A549 (cell line): ENCODE measurements at regions not wholly inside any gene's neighbourhood (a gene's known extent, or its start where the extent isn't known, plus 50 kb on each side); places are given as distances from the start of the nearest gene placed in this dataset.

Source experiments
- ATAC-seq, 2 experiments: fragments of 200-7000 bp in 1 of 2; fragments of >200 bp in 1 of 2; cut with Nextera tagmentation in 1 of 2; cut with Tn5 transposase in 1 of 2; 3 replicates each; pipeline versions ENCODE4 v1.8.0 to v1.9.1; 2018 to 2020; ENCODE audit warnings: mild to moderate bottlenecking in 1 of 2, moderate library complexity in 1 of 2
- CTCF ChIA-PET: fragments of 300-600 bp; sonication (Branson Sonifier 250); formaldehyde crosslinking; extraction: SDS; loops from one replicate; lab custom pipeline; 2021; ENCODE audit warnings: antibody characterized with exemption, inconsistent platforms; lab: Yijun Ruan, JAX
- POLR2A ChIA-PET: fragments of 350-600 bp; formaldehyde crosslinking; extraction: SDS; loops from one replicate; lab custom pipeline; 2021; ENCODE audit warnings: antibody characterized with exemption, inconsistent platforms; lab: Yijun Ruan, JAX
- DNase-seq, 2 experiments: peaks; one replicate each; pipeline versions ENCODE4 v3.0.0 to v3.0.0-alpha.2; 2011 to 2016; ENCODE audit warnings: low read depth in 1 of 2, low spot score in 1 of 2
- FAIRE-seq: peaks from 2 replicates; lab custom pipeline; 2011; peaks lifted over from hg19 to GRCh38; lab: Jason Lieb, UNC
- H3K27ac ChIP-seq, 2 experiments: fragments of >200 bp; sonication (Bioruptor Twin); formaldehyde crosslinking; 3 replicates each; pipeline ENCODE4 v1.5.1; 2016 to 2017
- H3K4me1 ChIP-seq: fragments of >200 bp; sonication (Bioruptor Twin); formaldehyde crosslinking; 3 replicates; pipeline ENCODE4 v1.6.1; 2016
- H3K4me2 ChIP-seq: fragments of >200 bp; sonication (Bioruptor Twin); formaldehyde crosslinking; 3 replicates; pipeline ENCODE4 v1.6.1; 2016
- H3K4me3 ChIP-seq: fragments of >200 bp; sonication (Bioruptor Twin); formaldehyde crosslinking; 3 replicates; pipeline ENCODE4 v1.5.1; 2016
- H3K9me3 ChIP-seq: fragments of >200 bp; sonication (Bioruptor Twin); formaldehyde crosslinking; 3 replicates; pipeline ENCODE4 v1.6.1; 2016
- BCL3 ChIP-seq: fragments of >200 bp; sonication (Bioruptor Twin); formaldehyde crosslinking; IDR thresholded peaks from 3 replicates; pipeline ENCODE4 v1.6.1; 2016
- CHD4 ChIP-seq: fragments of 200-600 bp; sonication (generic); IDR thresholded peaks from 2 replicates; pipeline ENCODE4 v1.6.1; 2016; ENCODE audit warnings: antibody characterized with exemption, mild to moderate bottlenecking, borderline replicate concordance
- CTCF ChIP-seq: fragments of >200 bp; sonication (Bioruptor Twin); formaldehyde crosslinking; IDR thresholded peaks from 3 replicates; pipeline ENCODE4 v1.5.1; 2016
- E2F6 ChIP-seq: IDR thresholded peaks from 2 replicates; pipeline ENCODE4 v1.6.1; 2012; ENCODE audit warnings: low read depth, borderline replicate concordance
- EHF ChIP-seq: fragments of 250-450 bp; sonication (Bioruptor Pico); IDR thresholded peaks from 2 replicates; pipeline ENCODE4 v1.5.0; 2020; ENCODE audit warnings: mild to moderate bottlenecking
- EHMT2 ChIP-seq: fragments of 200-600 bp; sonication (generic); IDR thresholded peaks from 2 replicates; pipeline ENCODE4 v1.6.1; 2016; ENCODE audit warnings: antibody characterized with exemption, low read depth, mild to moderate bottlenecking, moderate library complexity
- EP300 ChIP-seq, 2 experiments: fragments of >200 bp; sonication (Bioruptor Twin); formaldehyde crosslinking; IDR thresholded peaks; 2 replicates in 1 of 2; 3 replicates in 1 of 2; pipeline ENCODE4 v1.6.1; 2016 to 2017
- FOSB ChIP-seq: fragments of 250-450 bp; sonication (Bioruptor Pico); IDR thresholded peaks from 2 replicates; pipeline ENCODE4 v1.5.0; 2020; ENCODE audit warnings: mild to moderate bottlenecking, moderate library complexity
- FOXS1 ChIP-seq: fragments of 250-450 bp; sonication (Bioruptor Pico); IDR thresholded peaks from 2 replicates; pipeline ENCODE4 v1.5.0; 2020; ENCODE audit warnings: mild to moderate bottlenecking, moderate library complexity
- HDAC2 ChIP-seq: fragments of 200-600 bp; sonication (generic); IDR thresholded peaks from 2 replicates; pipeline ENCODE4 v1.6.1; 2016
- HES2 ChIP-seq: fragments of >200 bp; sonication (Bioruptor Twin); formaldehyde crosslinking; IDR thresholded peaks from 2 replicates; pipeline ENCODE4 v1.6.1; 2016
- HEYL ChIP-seq: fragments of 250-450 bp; sonication (Bioruptor Pico); IDR thresholded peaks from 2 replicates; pipeline ENCODE4 v1.8.0; 2021; ENCODE audit warnings: mild to moderate bottlenecking, moderate library complexity
- HMGXB4 ChIP-seq: fragments of 250-450 bp; sonication (Bioruptor Pico); IDR thresholded peaks from 2 replicates; pipeline ENCODE4 v1.5.0; 2021; ENCODE audit warnings: mild to moderate bottlenecking, moderate library complexity, borderline replicate concordance
- JUN ChIP-seq, 2 experiments: fragments of >200 bp; sonication (Bioruptor Twin); formaldehyde crosslinking; IDR thresholded peaks; 2 replicates in 1 of 2; 3 replicates in 1 of 2; pipeline ENCODE4 v1.6.1; 2016 to 2017
- JUNB ChIP-seq: fragments of >200 bp; sonication (Bioruptor Twin); formaldehyde crosslinking; IDR thresholded peaks from 2 replicates; pipeline ENCODE4 v1.6.1; 2016
- MAFK ChIP-seq: fragments of 450-650 bp; IDR thresholded peaks from 2 replicates; pipeline ENCODE4 v1.6.1; 2014; ENCODE audit not compliant: partially characterized antibody
- MAX ChIP-seq: IDR thresholded peaks from 2 replicates; pipeline ENCODE4 v1.6.1; 2012
- MYC ChIP-seq: IDR thresholded peaks from 2 replicates; pipeline ENCODE4 v1.6.1; 2012; ENCODE audit warnings: mild to moderate bottlenecking, inconsistent platforms, low read length, improper control_type of control experiment, borderline replicate concordance
- NPAS2 ChIP-seq: fragments of 250-450 bp; sonication (Bioruptor Pico); IDR thresholded peaks from 2 replicates; pipeline ENCODE4 v1.8.0; 2022; ENCODE audit warnings: mild to moderate bottlenecking, moderate library complexity, borderline replicate concordance
- POLR2AphosphoS2 ChIP-seq: conservative IDR thresholded peaks from 2 replicates; pipeline ENCODE4 v1.6.1; 2012; ENCODE audit warnings: low read length, improper control_type of control experiment, inconsistent platforms
- RARB ChIP-seq: fragments of 250-450 bp; sonication (Bioruptor Pico); IDR thresholded peaks from 2 replicates; pipeline ENCODE4 v1.8.0; 2021; ENCODE audit warnings: mild to moderate bottlenecking, moderate library complexity
- SMC3 ChIP-seq: fragments of >200 bp; sonication (Bioruptor Twin); formaldehyde crosslinking; IDR thresholded peaks from 3 replicates; pipeline ENCODE4 v1.6.1; 2018; ENCODE audit warnings: inconsistent platforms
- USF2 ChIP-seq: fragments of 450-650 bp; IDR thresholded peaks from 2 replicates; pipeline ENCODE4 v1.6.1; 2014; ENCODE audit warnings: antibody characterized with exemption
- ZNF302 ChIP-seq: fragments of 250-450 bp; sonication (Bioruptor Pico); IDR thresholded peaks from 2 replicates; pipeline ENCODE4 v1.9.0; 2021; ENCODE audit warnings: inconsistent platforms, mild to moderate bottlenecking, moderate library complexity
- WGBS: methylation state at CpG from one replicate; pipeline ENCODE4 v1.1.6; 2017; ENCODE audit errors: missing lambda C conversion rate; 5-methylcytosine and 5-hydroxymethylcytosine counted together

GRCh38 chr2:134123332-134123731 lies 130.5 kb upstream of the MGAT5 start:
- WGBS: 93% methylated on average over 2 of the region's 2 CpGs
- H3K4me3 ChIP-seq: no peak overlapping the region
- DNase-seq (no peak), ATAC-seq (no peak), FAIRE-seq (no peak)
- POLR2A ChIA-PET: no interaction called here
- no peak overlapping the region for H3K27ac ChIP-seq
- CTCF ChIA-PET: interaction anchor here (1.0 to 1.8 kb wide), 4 partner anchors 84 to 289 kb away, joined by 3 to 6 read pairs (median 4); no protein-coding TSS in a partner anchor
- H3K9me3 ChIP-seq: no peaks in the 10 kb centered on the region
- H3K4me2 ChIP-seq: no peak overlapping the region
- peaks cover 30% of the 10 kb centered on the region for H3K4me1 ChIP-seq
- TF ChIP-seq JUNB: no peak
- TF ChIP-seq BCL3: no peak
- TF ChIP-seq HMGXB4 (CRISPR knock-in tag): no peak
- TF ChIP-seq HES2: no peak
- TF ChIP-seq FOXS1: no peak
- TF ChIP-seq FOSB: no peak
- TF ChIP-seq NPAS2 (CRISPR knock-in tag): no peak
- no peak for TF ChIP-seq EHF (CRISPR knock-in tag)
- TF ChIP-seq RARB (CRISPR knock-in tag): no peak
- TF ChIP-seq ZNF302 (CRISPR knock-in tag): no peak
- TF ChIP-seq MYC: no peak
- TF ChIP-seq CHD4: no peak

GRCh38 chr2:134124047-134124753 lies 129.7 kb upstream of the MGAT5 start:
- Histone ChIP-seq H3K9me3 (no peaks in the 10 kb centered on the region), H3K4me2 (peak overlapping the region; percentile 55), H3K27ac (no peak overlapping the region), H3K4me1 (peaks cover 22% of the 10 kb centered on the region)
- FAIRE-seq (no peak), DNase-seq (no peak), ATAC-seq (no peak)
- 12% methylated on average over 3 of the region's 3 CpGs for WGBS
- TF ChIP-seq MAFK: no peak
- no peak for TF ChIP-seq NPAS2 (CRISPR knock-in tag)
- no peak for TF ChIP-seq FOXS1
- TF ChIP-seq FOSB: no peak
- TF ChIP-seq HDAC2: no peak
- TF ChIP-seq SMC3: no peak
- TF ChIP-seq MYC: no peak
- no peak for TF ChIP-seq JUNB
- no peak for TF ChIP-seq CTCF
- TF ChIP-seq JUN (IDR thresholded peaks at IDR 0.05): no peak
- no peak for TF ChIP-seq USF2
- TF ChIP-seq POLR2AphosphoS2: no peak
- no peak for TF ChIP-seq E2F6
- no peak for TF ChIP-seq EHMT2
- TF ChIP-seq MAX: no peak
- no peak for TF ChIP-seq EP300 (IDR thresholded peaks at IDR 0.05)
- TF ChIP-seq HEYL: no peak
- no peak for TF ChIP-seq ZNF302 (CRISPR knock-in tag)
- TF ChIP-seq, all 56 proteins: peak for 0
- no peak overlapping the region for H3K4me3 ChIP-seq
- CTCF ChIA-PET: interaction anchor here (1.0 to 1.7 kb wide), 3 partner anchors 14 to 121 kb away, joined by 3 to 4 read pairs (median 3); no protein-coding TSS in a partner anchor
- POLR2A ChIA-PET: no interaction called here
